GM08714 (cell line): ENCODE measurements at regions not wholly inside any gene's neighbourhood (a gene's known extent, or its start where the extent isn't known, plus 50 kb on each side); places are given as distances from the start of the nearest gene placed in this dataset.

Experiments used
- H3K4me3 ChIP-seq: fragments of 200-500 bp; sonication (Bioruptor generic); 2 replicates; pipeline ENCODE4 v1.5.1; 2014; ENCODE audit warnings: mild to moderate bottlenecking, low read length, inconsistent platforms
- ZNF274 ChIP-seq: IDR thresholded peaks from 2 replicates; pipeline ENCODE4 v1.6.1; 2012; ENCODE audit warnings: mild to moderate bottlenecking, low read depth, low read length

DNA sequence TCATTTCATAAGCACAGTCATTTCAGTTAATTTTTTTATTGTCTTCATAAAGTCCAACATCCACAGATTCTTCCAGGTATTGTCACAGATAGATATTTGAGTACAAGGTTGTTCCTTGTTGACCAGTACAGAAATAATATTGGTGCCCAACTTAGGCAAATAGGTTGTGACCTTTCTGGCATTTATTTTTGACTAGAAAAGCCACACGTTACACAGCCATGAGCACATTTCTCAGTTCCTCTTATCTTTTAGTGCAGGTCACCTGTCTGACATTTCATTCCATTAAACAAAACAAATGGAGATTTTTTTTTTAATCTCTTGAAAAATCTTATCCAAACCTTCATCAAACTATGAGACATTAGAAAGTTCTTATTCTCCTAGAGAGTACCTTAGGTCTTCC lies 428.8 kb downstream of the ZNF521 start:
- no peak overlapping the region for H3K4me3 ChIP-seq

DNA sequence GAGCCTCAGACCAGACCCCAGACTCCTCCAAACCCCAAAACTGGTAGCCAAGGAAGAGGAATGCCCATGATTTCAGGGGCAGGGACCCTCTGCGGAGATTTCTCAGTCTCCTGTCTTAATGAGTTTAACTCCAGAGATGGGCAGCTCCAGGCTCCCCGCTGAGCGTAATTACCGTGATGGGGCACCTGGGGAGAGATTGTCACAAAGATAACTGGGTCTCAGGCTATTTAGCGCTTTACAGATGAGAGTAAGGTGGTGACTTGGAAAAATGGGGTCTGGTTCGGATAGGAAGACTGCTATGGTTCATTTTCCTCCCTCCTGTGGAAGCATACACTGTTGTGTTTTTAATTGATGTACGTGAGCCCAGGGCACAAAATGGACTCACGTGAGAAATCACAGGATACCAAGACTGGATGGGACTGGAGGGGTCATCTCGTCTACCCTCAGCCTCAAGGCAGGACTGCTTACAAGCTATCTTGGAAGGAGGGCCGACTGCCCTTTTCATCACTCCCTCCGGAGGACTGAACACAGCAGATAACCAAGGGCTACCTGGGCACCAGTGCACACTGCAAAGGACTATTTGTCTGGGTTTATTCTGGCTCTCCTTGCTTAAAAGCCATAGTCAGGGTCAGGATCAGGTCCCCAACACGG lies 427.8 kb downstream of the ZNF521 start:
- H3K4me3 ChIP-seq: no peak overlapping the region
- no peak for TF ChIP-seq ZNF274

More for the DNA sequence above, 428.8 kb downstream of the ZNF521 start:
- no peak for TF ChIP-seq ZNF274

DNA sequence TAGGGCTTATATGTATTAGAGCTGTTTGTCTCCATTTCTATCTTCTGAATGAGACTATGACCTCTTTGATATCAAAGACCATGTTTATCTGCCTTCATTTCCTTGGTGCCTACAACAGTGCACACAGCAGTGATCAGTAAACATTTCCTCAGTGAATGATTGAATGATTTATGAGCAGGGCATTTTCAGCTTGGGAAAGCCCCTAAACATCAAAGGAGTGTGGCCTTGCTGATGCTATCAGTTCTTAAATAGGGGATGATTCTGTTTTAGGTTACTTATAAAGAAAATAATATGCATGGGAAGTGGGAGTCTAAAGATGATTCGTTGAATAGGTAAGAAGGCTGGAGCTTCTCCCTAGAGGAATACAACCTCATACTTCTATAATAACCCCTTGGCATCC lies 425.3 kb downstream of the ZNF521 start:
- H3K4me3 ChIP-seq: no peak overlapping the region
- no peak for TF ChIP-seq ZNF274

DNA sequence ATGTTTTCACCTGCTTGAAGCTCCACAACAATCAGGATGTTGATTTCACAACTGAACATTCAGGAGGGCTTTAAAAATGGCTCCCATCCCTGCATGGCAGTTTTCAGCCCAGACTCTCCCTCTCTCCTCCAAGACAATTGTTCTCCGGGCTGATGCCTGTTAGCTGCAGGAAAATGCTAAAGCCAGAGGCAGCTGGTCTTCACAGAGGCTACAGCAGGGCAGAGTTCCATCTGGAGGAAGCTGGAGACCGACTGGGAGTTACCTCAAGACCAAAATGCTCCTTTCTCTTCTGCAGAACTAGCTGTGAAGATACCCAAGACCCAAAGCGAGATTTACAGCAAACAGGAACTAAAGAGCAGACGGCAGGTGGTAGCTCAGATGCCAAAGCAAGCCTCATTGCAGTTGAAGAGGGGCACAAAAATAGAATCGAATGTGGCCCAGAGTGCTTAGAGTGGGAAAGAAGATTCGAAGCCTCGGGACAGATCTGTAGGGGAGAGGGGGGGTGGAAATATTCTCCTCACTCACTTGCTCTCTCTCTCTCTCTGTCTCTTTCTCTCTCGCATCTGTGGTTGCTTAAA lies 423.6 kb downstream of the ZNF521 start:
- no peak overlapping the region for H3K4me3 ChIP-seq
- no peak for TF ChIP-seq ZNF274

DNA sequence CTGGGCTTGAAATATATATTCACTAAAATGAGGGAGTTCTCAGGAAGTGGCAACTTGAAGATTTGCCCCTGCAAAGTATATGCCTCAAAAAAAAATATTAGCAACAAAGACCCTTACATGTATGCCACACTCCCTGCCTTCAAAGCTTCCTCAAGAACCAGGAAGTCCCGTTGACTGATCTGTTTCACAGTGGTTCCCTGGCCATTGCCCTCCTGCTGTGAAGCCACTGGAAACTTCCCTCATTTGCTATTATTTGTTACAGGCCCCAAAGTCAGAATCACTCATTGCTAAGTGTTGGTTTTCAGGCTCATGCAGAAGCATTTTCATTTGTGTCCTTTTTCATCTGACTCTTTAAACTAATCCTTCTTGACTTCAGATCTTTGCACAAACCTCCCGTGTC lies 421.5 kb downstream of the ZNF521 start:
- no peak for TF ChIP-seq ZNF274
- H3K4me3 ChIP-seq: no peak overlapping the region

DNA sequence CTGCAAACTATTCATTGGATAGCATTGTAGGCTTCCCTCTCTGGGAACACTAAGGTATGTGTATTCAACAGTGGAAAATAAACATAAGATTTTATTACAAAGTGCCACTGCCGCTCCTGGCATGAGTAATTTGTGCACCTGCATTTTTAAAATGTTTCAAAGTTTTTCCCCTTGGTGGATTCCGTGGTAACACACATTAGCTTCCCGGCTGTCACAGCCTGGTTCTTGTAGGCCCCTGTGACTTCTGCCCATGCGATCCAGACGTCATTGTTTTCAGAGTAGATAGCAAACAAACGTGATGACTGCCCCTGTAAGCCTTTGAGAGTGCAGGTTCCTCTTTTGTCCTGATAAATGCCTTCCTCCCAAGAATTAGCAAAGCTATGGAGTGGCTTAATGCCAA lies 421.0 kb downstream of the ZNF521 start:
- no peak overlapping the region for H3K4me3 ChIP-seq
- no peak for TF ChIP-seq ZNF274

DNA sequence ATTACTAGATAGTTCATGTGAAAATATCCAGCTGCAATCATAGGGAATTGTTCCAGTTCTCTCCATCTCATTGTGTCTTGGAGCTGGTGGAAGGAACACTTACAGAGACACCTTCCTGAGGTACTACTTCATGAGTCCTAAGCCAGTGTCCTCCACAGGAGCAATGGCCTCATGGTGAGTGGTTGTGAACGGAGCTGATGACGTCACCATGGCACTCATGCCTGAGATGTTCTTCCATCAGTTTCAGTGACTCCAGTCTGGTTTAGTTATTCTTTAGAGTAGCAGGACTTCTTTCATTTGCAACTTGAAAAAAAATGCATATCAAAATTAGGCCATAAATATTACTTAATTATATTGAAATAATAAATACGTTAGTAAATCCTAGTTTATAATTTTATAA lies 418.6 kb downstream of the ZNF521 start:
- H3K4me3 ChIP-seq: no peak overlapping the region
- TF ChIP-seq ZNF274: no peak

DNA sequence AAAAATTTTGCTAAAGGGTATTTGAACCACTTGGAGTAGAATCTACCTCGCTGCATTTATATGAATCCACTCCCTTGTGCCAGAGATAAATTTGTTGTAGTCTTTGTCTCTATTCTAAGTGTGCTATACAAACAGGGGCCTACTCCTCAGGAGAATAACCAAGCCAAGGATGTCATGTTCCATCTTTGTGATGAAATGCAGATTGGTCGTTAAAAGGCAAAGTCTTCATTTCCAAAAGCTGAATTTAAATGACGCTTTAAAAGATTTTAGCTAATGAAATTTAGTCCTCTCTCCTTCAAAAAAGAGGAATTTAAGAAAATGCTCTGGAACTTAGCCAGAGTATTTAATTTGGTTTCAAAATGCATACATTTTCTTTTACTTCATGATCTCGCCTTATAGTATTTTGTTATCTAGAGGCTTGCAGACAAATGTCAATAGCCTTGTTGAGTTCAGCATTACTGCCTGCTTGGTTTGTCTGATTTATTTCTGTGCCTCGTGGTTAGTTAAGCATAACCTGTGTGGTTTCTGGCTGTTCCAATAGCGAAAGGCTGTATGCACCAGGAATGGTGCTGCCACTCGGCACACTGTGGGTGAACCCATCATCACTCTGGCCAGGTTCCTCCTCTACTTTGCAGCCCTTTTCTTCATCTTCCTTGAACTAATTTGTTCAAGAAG lies 417.6 kb downstream of the ZNF521 start:
- no peak overlapping the region for H3K4me3 ChIP-seq
- no peak for TF ChIP-seq ZNF274

DNA sequence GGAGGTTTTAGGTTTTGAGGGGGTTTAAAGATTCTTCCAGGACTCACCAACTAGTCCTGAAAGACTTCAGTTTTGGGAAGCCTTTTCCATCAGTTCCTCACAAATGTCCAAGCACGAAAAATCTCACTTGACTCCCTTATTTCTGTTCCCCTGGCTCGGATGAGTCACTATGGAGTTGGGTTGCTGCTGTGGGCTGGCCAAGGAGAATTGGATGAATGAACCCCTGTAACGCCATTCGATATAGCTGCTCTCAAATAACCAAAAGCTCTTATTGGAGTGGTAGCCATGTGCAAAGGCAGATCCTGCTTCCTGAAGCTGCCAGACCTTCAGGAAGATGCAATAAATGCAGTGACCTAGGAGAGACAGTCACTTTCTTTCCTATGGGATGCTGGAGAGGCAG lies 417.0 kb downstream of the ZNF521 start:
- H3K4me3 ChIP-seq: no peak overlapping the region
- no peak for TF ChIP-seq ZNF274

DNA sequence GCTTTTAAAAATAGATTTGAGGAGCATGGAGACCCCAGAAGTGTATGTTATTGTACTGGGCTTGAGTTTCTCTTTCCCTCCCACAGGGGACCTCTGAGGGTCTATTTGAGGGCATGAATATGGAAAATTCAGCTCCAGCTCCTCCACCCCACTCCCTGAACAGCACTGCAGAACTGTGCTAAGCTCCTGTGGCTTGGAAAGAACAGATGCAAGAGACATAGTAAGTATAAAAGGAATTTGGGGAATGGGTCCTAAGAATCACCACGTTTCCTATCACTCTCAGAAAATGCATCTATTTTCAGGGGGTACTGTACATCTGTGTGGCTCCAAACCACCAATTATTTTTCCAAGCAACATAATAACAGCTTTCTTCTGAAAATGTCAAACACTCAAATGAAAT lies 416.1 kb downstream of the ZNF521 start:
- TF ChIP-seq ZNF274: no peak

DNA sequence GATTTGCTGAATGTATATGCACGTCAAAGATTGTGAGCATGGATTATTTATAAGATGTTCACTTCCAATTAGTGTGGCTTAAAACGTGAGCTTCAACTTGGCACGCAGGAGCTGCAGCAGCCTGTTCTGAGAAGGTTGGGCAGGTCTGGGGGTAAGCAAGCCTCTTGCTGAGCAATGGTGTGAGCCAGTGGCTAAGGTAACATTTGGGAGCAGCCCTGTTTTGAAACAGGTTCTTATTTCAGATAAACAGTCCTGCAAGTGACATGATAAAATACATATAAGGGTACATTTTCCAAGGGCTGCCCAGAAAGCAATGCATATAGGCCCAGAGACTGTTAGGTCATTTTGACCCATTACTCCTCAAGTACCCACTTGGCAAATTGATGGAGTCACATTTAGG lies 415.3 kb downstream of the ZNF521 start:
- no peak for TF ChIP-seq ZNF274
- H3K4me3 ChIP-seq: no peak overlapping the region

More for the DNA sequence above, 416.1 kb downstream of the ZNF521 start:
- no peak overlapping the region for H3K4me3 ChIP-seq

DNA sequence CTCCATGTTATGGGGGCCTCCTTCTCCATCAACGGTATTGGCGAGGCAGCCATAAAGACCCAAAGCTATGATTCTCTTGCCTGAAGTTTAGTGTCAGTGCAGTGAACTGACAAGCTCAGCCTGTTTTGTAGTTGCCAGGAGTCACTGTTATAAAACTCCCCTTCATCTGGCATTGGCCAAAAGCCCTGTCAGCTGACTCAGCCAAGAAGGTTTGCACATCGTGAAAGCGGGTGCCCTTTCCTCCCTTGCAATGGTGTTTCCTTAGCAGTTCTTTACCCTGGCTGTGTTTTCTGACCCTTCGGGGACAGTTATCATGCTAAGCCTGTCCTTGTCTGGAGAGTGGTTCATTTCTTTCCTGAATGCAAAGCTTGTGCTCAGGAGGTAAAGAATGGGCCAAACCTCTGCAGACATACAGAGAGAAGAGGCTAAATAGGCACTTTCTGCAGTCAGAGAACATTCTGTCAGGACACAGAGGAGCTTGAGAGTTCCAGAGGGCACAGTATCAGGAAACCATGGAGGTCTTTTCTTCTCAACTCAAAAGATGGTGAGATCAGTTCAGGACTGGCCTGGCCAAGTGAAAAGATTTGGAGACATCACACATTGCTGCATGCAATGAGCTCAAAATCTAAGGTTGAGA lies 414.2 kb downstream of the ZNF521 start:
- no peak overlapping the region for H3K4me3 ChIP-seq
- TF ChIP-seq ZNF274: no peak

DNA sequence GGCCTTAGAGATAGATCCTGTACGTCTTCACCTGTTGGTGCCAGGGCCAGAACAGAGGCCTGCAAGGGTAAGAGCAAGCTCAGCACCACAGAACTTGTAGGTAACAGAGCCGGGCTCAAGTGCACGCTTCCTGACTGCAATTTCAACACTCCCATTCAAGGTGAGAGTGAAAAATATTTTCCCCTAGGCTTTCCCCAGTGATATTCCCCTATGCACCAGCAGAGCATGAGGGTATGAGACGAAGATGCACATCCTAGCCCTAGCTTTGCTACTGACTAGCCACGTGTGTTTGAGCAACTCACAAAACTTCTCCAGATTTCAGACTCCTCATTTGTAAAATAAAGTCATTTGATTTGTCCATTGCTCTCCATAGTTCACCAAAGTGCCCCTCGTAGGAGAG lies 411.6 kb downstream of the ZNF521 start:
- TF ChIP-seq ZNF274: no peak
- H3K4me3 ChIP-seq: no peak overlapping the region

DNA sequence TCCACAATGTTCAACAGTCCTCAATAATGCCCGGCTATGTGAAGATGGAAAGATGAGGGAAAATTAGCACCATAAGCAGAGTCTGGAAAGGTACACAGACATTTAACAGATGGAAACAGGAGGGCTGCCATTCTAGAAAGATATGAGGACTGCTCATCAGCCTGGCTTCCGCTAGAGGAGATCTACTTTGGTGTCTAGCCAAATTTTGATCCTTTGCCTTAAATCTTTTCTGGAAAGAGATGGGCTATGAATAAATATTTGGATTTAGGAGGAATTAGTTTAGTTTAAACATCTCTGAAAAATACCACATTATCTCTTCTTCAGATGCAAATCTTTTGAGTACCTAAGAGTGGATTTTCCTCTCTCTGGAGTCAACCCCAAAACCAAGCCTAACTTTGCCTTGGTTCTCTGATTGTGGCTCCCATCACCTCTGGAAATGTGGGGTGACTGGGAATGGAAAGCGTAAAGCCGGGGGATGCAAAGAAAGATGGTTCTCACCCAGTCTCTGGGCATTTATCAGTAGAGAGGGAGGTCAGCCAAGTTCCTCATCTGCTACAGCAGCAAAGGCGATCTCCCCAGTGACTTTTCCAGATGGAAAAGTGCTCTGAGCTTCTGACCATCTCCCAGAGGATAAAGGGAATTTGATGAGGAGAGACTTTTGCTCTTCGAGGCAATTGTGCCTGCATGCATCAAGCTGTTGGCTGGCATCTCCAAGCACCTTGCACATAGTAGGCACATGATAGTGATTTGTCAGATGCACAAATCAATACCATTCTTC lies 410.6 kb downstream of the ZNF521 start:
- TF ChIP-seq ZNF274: no peak
- no peak overlapping the region for H3K4me3 ChIP-seq
